Activated naive CD4-positive, alpha-beta T cell treated with anti-CD3 and anti-CD28 coated beads, Interleukin-2, amount 50 U/mL, for 24 hours (primary cell): ENCODE measurements at regions not wholly inside any gene's neighbourhood (a gene's known extent, or its start where the extent isn't known, plus 50 kb on each side); places are given as distances from the start of the nearest gene placed in this dataset.

Experiments
- H3K27ac Mint-ChIP-seq: one replicate; pipeline ENCODE4 v1.8.0; 2021; ENCODE audit warnings: mild to moderate bottlenecking, mixed read lengths
- H3K27me3 Mint-ChIP-seq: one replicate; pipeline ENCODE4 v1.8.0; 2021; ENCODE audit warnings: mixed read lengths
- H3K36me3 Mint-ChIP-seq: one replicate; pipeline ENCODE4 v1.8.0; 2021; ENCODE audit warnings: mixed read lengths
- H3K4me1 Mint-ChIP-seq: one replicate; pipeline ENCODE4 v1.8.0; 2021; ENCODE audit warnings: mixed read lengths
- H3K4me3 Mint-ChIP-seq: one replicate; pipeline ENCODE4 v1.8.0; 2021; ENCODE audit warnings: mild to moderate bottlenecking, mixed read lengths
- H3K9me3 Mint-ChIP-seq: one replicate; pipeline ENCODE4 v1.8.0; 2021; ENCODE audit warnings: mixed read lengths

- Mint-ChIP-seq H3K27me3 (no peaks in the 10 kb centered on the region), H3K4me3 (no peak overlapping the region), H3K9me3 (no peaks in the 10 kb centered on the region), H3K4me1 (no peaks in the 10 kb centered on the region), H3K36me3 (no peaks in the 10 kb centered on the region), H3K27ac (no peak overlapping the region)
Observed at GRCh38 chr13:111518161-111518792, 197.8 kb downstream of the TEX29 start.

- Mint-ChIP-seq H3K4me3 (no peak overlapping the region), H3K36me3 (no peaks in the 10 kb centered on the region), H3K9me3 (no peaks in the 10 kb centered on the region), H3K27ac (no peak overlapping the region), H3K4me1 (no peaks in the 10 kb centered on the region), H3K27me3 (no peaks in the 10 kb centered on the region)
Observed at GRCh38 chr13:111519041-111519440, 198.6 kb downstream of the TEX29 start.

GRCh38 chr13:111519490-111520170, 199.2 kb downstream of the TEX29 start:
- Mint-ChIP-seq H3K36me3 (no peaks in the 10 kb centered on the region), H3K4me3 (no peak overlapping the region), H3K4me1 (no peaks in the 10 kb centered on the region), H3K9me3 (no peaks in the 10 kb centered on the region), H3K27ac (no peak overlapping the region), H3K27me3 (no peaks in the 10 kb centered on the region)

DNA sequence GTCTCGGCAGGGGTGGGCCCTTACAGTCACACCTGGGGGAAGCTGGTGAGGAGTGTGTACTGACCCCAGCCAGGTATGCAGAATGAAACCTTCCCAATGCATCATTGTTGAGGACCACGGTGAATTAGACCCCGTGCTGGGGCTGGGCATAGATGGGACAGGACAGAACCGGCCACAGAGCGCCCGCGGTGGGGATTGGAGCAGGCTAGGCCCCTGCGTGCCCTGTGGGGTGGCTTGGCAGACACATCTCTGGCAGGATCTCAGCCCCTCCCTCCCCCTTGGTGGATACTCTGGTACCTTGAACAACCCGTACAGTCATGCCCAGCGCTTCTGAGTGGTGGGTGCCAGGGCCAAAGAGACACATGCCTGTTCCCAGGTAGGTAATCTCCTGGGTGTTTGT, 200.6 kb downstream of the TEX29 start:
- no peaks in the 10 kb centered on the region for H3K9me3 Mint-ChIP-seq
- no peaks in the 10 kb centered on the region for H3K4me1 Mint-ChIP-seq
- H3K27me3 Mint-ChIP-seq = no peaks in the 10 kb centered on the region
- no peaks in the 10 kb centered on the region for H3K36me3 Mint-ChIP-seq
- no peak overlapping the region for H3K27ac Mint-ChIP-seq
- no peak overlapping the region for H3K4me3 Mint-ChIP-seq

- Mint-ChIP-seq H3K4me1 (no peaks in the 10 kb centered on the region), H3K36me3 (no peaks in the 10 kb centered on the region), H3K27me3 (no peaks in the 10 kb centered on the region), H3K4me3 (no peak overlapping the region), H3K9me3 (no peaks in the 10 kb centered on the region), H3K27ac (no peak overlapping the region)
Observed at GRCh38 chr13:111521691-111522229, 201.3 kb downstream of the TEX29 start.

DNA sequence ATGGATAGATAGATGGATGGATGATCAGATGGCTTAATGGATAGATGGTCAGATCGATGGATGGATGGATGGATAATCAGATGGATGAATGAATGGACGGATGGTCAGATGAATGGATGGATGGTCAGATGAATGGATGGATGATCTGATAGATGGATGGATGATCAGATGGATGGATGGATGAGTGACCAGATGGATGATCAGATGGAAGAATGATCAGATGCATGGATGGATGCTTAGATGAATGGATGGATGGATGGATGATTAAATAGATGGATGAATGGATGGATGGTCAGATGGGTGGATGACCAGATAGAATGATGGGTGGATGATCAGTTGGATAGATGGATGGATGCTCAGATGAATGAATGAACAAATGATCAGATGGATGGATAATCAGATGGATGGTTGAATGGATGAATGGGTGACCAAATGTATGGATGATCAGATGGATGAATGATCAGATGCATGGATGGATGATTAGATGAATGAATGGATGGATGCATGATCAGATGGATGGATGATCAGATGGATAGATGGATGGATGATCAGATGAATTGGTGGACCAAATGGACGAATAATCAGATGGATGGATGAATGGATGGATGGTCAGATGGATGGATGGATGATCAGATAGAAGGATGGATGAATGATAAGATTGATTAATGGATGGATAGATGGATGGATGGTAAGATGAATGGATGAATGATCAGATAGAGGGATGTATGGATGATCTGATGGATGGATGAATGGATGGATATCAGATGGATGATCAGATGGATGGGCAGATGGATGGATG, 205.1 kb downstream of the TEX29 start:
- Mint-ChIP-seq H3K27ac (no peak overlapping the region), H3K9me3 (no peaks in the 10 kb centered on the region), H3K4me1 (no peaks in the 10 kb centered on the region), H3K36me3 (no peaks in the 10 kb centered on the region), H3K27me3 (no peaks in the 10 kb centered on the region), H3K4me3 (no peak overlapping the region)

DNA sequence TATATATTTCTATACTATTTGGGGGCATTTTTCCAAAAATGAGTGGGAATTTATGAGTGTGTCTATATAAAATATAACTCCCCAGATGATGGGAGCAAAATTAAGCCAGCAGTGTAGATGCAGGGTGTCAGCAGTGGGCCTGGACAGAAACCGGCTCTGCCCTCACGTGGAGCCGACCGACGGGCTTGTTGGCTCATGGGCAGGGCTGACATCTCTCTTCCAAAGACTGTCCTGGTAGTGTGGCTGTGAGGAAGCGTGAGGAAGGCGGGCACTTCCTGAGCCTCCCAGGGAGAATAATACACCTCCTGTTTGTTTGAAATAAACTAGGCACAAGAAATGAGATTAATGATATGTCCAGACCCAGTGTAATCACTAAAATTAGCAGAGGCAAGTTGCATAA, 206.5 kb downstream of the TEX29 start:
- peaks cover 8% of the 10 kb centered on the region for H3K27me3 Mint-ChIP-seq
- H3K36me3 Mint-ChIP-seq = no peaks in the 10 kb centered on the region
- no peak overlapping the region for H3K27ac Mint-ChIP-seq
- no peaks in the 10 kb centered on the region for H3K4me1 Mint-ChIP-seq
- H3K9me3 Mint-ChIP-seq = no peaks in the 10 kb centered on the region
- H3K4me3 Mint-ChIP-seq = no peak overlapping the region

DNA sequence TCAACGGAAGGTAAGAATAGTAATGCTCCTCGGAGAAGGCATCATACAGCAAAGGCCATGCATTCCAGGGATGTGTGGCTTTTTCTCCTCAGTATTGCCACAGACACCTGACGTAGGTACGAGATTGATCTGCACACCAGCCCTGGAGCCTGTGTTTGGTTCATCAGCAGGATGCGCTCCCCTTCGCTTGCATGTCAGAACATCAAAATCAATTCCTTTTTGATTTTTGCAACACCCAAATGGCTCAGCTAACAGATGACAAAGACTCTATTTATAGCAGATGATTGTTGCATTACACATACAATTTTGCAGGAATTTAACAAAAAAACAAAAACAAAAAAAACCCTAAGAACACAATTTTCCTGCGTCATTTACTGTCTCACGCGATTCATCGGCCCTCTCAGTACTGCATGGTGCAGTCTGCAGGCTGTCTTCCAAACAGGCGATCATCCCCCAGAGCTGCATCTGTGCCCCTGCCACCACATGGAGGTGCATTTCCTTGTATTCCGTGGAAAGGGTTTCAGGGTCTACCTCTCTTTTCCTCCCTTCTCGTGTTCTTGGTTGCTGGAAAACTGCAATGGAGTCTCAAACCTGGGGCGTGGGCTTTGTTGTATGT, 207.3 kb downstream of the TEX29 start:
- Mint-ChIP-seq H3K27me3 (peaks cover 10% of the 10 kb centered on the region), H3K4me1 (no peaks in the 10 kb centered on the region), H3K9me3 (no peaks in the 10 kb centered on the region), H3K36me3 (no peaks in the 10 kb centered on the region), H3K4me3 (no peak overlapping the region), H3K27ac (no peak overlapping the region)

DNA sequence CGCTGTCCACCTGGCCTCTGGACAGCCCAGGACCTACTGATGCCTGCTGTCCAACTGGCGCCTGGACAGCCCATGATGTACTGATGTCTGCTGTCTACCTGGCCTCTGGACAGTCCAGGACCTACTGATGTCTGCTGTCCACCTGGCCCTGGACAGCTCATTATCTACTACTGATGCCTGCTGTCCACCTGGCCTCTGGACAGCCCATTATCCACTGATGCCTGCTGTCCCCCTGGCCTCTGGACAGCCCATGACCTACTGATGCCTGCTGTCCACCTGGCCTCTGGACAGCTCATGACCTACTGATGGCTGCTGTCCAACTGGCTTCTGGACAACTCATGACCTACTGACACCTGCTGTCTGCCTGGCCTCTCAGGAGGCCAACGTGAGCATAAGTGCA, 208.1 kb downstream of the TEX29 start:
- H3K36me3 Mint-ChIP-seq = no peaks in the 10 kb centered on the region
- no peaks in the 10 kb centered on the region for H3K9me3 Mint-ChIP-seq
- peaks cover 15% of the 10 kb centered on the region for H3K27me3 Mint-ChIP-seq
- H3K27ac Mint-ChIP-seq = no peak overlapping the region
- no peak overlapping the region for H3K4me3 Mint-ChIP-seq
- no peaks in the 10 kb centered on the region for H3K4me1 Mint-ChIP-seq

DNA sequence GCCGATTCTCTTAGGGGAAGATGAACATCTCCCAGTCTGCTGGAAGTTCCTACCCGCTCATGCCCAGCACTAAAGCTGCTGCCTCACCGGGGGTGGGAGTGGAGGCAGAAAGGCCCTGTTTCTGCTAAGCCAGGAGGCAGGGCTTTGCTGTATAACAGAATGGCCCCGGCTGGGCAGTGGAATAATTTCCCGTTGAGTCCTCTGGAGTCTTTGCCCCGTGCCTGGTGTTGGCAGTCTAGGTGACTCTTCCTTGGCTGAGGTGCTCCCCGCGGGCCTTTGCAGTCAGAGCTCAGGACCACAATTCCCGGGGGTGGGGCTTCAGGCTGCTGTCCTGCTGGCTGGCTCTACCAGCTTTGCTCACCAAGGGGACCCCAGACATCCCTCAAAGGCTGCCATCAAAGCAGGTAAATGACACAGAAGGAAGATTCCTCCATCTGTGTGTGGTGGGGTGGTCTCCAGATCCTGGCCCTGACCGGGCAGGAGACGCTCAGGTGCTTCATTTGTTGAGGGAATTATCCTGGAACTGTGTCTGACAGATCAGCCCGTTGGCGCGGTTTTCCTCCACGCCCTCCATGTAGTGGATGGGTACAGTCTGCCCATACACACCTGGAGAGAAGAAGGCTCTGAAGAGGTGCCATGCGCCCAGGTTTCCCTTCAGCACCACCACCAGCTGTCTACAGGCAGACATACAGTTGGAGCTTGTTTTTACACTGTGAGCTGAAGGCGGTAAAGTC, 209.9 kb downstream of the TEX29 start:
- Mint-ChIP-seq H3K9me3 (no peaks in the 10 kb centered on the region), H3K4me1 (peaks cover 6% of the 10 kb centered on the region), H3K4me3 (no peak overlapping the region), H3K27ac (no peak overlapping the region), H3K27me3 (peaks cover 22% of the 10 kb centered on the region), H3K36me3 (no peaks in the 10 kb centered on the region)

DNA sequence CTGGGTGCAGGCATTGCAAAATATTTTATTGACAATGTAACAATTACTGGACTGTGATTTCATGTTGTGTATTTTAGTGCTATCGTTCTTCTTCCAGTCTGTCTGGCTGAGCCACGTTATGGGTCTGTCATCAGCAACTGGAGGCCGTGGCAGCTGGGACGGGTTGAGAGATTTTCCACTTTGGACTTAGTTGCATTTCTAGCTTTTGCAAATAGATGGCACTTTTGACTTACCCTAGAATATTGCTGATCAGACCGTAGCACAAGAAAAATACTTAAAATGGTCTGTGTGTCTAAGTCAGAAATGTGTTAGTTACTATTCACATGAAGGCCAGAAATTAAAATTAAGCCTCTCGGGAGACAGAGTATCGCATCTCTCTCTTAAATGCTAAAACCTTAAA, 211.1 kb downstream of the TEX29 start:
- Mint-ChIP-seq H3K27me3 (peaks cover 33% of the 10 kb centered on the region), H3K4me3 (no peak overlapping the region)

DNA sequence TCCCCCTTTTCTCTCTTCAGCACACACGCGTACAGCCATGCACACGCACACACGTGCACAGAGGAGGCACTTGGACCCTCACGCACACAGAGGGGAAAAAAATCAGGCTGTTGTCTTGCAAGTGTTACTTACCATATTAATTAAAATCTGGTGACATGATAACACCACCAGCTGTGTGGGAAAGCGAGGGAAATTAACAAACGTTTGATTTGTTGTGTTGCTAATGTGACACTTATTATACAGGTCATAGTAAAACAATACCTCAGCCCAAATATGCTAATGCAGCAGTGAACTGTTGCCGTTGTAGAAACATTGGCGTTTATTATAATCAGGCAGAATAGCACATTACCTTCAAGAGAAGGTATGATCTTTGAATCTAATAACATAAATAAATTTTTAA, 211.7 kb downstream of the TEX29 start:
- Mint-ChIP-seq H3K27me3 (peaks cover 33% of the 10 kb centered on the region), H3K27ac (no peak overlapping the region), H3K4me3 (no peak overlapping the region), H3K36me3 (no peaks in the 10 kb centered on the region), H3K4me1 (peaks cover 9% of the 10 kb centered on the region), H3K9me3 (no peaks in the 10 kb centered on the region)

More for the DNA sequence above, 211.1 kb downstream of the TEX29 start:
- H3K27ac Mint-ChIP-seq = no peak overlapping the region
- H3K4me1 Mint-ChIP-seq = peaks cover 9% of the 10 kb centered on the region
- no peaks in the 10 kb centered on the region for H3K9me3 Mint-ChIP-seq
- no peaks in the 10 kb centered on the region for H3K36me3 Mint-ChIP-seq

DNA sequence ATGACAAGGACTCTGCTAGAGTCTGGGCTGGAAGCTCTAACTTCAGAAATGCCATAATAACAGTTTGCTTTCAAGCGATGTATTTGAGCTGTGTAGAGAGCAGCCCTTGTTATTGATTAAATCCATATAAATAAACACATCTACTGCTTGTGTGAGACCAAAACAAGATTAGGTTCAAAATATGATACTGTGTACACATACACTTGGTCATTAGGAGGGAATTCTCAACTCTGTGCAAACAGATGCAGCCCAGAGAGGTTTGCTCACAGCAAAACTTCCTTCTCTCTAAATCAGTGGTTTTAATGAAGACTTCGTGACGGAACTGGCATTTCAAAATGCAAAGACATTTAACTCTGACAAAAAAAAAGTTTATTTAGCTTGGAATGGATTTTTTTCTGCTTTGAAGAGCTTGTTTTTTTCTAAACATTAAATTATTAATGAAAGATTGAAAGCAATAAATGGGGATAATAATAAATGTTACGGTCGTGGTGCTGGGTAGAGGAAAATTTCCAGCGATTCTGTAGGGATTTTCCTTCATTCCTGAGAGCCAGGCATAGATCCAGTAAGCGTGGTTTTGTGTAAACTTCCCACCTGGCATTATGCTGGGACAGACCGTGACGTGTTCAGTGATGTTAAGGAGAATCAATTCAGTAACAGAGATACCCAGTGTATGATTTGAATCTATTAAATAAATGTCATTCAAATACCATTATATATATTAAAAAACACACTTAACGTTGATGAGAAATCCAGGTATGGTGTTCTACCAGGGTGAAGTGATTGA, 213.7 kb downstream of the TEX29 start:
- no peak overlapping the region for H3K27ac Mint-ChIP-seq
- H3K4me1 Mint-ChIP-seq = peaks cover 9% of the 10 kb centered on the region
- H3K4me3 Mint-ChIP-seq = no peak overlapping the region
- H3K27me3 Mint-ChIP-seq = peaks cover 35% of the 10 kb centered on the region
- H3K36me3 Mint-ChIP-seq = no peaks in the 10 kb centered on the region
- H3K9me3 Mint-ChIP-seq = no peaks in the 10 kb centered on the region

DNA sequence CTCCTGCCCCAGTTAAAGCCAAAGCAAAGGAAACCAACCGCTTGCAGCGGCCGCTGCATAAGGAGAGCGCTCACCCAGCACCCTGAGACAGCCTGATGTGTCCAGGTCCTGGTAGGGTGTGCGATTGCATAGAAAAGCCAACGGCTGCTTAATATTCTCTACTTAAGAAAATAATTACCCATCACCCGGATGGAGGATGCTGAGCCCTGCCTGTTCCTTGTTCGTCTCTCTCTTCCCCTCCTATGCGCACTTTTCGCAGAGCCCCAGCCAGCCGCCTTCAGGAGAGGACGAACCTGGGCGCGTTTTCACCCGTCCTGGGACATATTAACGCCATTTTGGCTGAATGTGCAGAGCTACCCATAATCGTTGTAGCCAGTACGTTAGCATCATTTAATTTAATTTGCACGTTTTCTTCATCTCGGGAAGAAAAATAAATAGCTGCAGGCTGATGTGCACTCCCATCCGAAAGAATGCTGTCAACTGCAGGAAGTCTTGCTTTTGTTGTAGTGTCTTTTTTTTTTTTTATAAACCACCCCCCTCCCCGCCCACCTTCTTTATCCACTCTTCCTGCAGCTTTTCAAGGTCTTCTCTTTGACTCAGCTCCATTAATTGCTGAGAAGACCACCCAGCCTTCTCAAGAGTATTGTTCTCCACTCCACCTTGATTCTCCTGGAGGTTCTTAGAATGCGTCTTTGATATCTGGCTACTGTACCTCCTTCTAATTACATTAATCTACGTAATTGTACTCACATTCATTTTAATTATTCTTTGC, 214.5 kb downstream of the TEX29 start:
- Mint-ChIP-seq H3K4me1 (peaks cover 9% of the 10 kb centered on the region), H3K4me3 (no peak overlapping the region), H3K36me3 (no peaks in the 10 kb centered on the region), H3K9me3 (no peaks in the 10 kb centered on the region), H3K27me3 (peaks cover 35% of the 10 kb centered on the region), H3K27ac (no peak overlapping the region)
